ENCODE measurements at regions not wholly inside any gene's neighbourhood (a gene's known extent, or its start where the extent isn't known, plus 50 kb on each side); places are given as distances from the start of the nearest gene placed in this dataset.

DNA sequence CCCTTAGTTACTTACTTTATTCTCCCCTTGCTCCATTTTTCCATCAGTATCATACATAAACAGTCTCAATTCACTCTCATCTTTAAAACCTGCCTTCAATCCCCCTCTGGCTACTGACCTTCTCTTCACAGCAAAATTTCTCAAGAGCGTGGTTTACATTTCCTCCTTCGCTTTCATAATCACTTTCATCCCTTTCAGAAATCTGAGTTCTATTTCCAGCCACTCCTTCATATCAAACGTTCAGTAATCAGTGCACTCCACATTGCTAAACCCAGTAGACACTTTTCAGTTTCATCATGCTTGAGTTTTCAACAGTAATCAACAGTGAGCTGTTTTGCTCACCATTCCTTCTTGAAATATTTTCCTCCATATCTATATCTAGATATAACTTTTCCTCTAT, 176.7 kb upstream of the HSF2 start:
- H3K36me3 ChIP-seq (ENCODE audit: insufficient read depth), result no peaks in the 10 kb centered on the region
- no peaks in the 10 kb centered on the region for H3K79me2 ChIP-seq (ENCODE audit: insufficient read depth, low read depth)
- TF ChIP-seq, protein P1, sequence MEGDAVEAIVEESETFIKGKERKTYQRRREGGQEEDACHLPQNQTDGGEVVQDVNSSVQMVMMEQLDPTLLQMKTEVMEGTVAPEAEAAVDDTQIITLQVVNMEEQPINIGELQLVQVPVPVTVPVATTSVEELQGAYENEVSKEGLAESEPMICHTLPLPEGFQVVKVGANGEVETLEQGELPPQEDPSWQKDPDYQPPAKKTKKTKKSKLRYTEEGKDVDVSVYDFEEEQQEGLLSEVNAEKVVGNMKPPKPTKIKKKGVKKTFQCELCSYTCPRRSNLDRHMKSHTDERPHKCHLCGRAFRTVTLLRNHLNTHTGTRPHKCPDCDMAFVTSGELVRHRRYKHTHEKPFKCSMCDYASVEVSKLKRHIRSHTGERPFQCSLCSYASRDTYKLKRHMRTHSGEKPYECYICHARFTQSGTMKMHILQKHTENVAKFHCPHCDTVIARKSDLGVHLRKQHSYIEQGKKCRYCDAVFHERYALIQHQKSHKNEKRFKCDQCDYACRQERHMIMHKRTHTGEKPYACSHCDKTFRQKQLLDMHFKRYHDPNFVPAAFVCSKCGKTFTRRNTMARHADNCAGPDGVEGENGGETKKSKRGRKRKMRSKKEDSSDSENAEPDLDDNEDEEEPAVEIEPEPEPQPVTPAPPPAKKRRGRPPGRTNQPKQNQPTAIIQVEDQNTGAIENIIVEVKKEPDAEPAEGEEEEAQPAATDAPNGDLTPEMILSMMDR (conservative IDR thresholded peaks at IDR 0.05; ENCODE audit: low read depth, low read length), result no peak
- no peaks in the 10 kb centered on the region for H4K20me1 ChIP-seq (ENCODE audit: insufficient read depth)
- no peak overlapping the region for H3K9ac ChIP-seq
- no peak overlapping the region for H3K27ac ChIP-seq
- no peaks in the 10 kb centered on the region for H3K4me1 ChIP-seq (ENCODE audit: low read depth, poor library complexity, severe bottlenecking)
- no peaks in the 10 kb centered on the region for H3K27me3 ChIP-seq (ENCODE audit: insufficient read depth, low read depth)
- H2AFZ ChIP-seq (ENCODE audit: low read depth), result no peak overlapping the region
- no peak overlapping the region for H3K4me3 ChIP-seq (IDR thresholded peaks at IDR 0.05; ENCODE audit: insufficient read depth, low read depth, low read length)
- no peak overlapping the region for H3K4me2 ChIP-seq

DNA sequence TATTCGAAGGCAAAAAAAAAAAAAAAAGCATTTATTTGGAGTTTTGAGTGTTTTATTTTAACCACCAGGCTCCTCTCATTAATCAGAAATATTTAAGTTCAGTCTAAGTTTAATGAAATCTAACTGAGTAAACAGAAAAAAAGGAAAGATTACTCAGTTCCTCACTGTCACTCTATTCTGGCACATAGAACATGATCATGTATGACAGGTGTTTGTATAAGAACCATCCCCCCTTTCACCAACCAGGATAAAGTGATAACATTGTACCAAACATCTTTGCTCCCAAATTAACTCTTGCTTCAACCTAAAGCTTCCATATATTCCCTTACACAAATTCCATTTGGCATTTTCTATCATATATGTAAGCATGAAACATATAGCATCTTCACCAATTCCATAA, 176.2 kb upstream of the HSF2 start:
- H3K4me2 ChIP-seq, result no peak overlapping the region
- no peaks in the 10 kb centered on the region for H3K79me2 ChIP-seq (ENCODE audit: insufficient read depth, low read depth)
- H3K4me3 ChIP-seq (IDR thresholded peaks at IDR 0.05; ENCODE audit: insufficient read depth, low read depth, low read length), result no peak overlapping the region
- H4K20me1 ChIP-seq (ENCODE audit: insufficient read depth), result no peaks in the 10 kb centered on the region
- TF ChIP-seq, protein P1 (conservative IDR thresholded peaks at IDR 0.05; ENCODE audit: low read depth, low read length), result no peak
- no peak overlapping the region for H3K27ac ChIP-seq
- no peak overlapping the region for H2AFZ ChIP-seq (ENCODE audit: low read depth)
- H3K9ac ChIP-seq, result no peak overlapping the region
- no peaks in the 10 kb centered on the region for H3K36me3 ChIP-seq (ENCODE audit: insufficient read depth)
- H3K4me1 ChIP-seq (ENCODE audit: low read depth, poor library complexity, severe bottlenecking), result no peaks in the 10 kb centered on the region
- H3K27me3 ChIP-seq (ENCODE audit: insufficient read depth, low read depth), result no peaks in the 10 kb centered on the region

DNA sequence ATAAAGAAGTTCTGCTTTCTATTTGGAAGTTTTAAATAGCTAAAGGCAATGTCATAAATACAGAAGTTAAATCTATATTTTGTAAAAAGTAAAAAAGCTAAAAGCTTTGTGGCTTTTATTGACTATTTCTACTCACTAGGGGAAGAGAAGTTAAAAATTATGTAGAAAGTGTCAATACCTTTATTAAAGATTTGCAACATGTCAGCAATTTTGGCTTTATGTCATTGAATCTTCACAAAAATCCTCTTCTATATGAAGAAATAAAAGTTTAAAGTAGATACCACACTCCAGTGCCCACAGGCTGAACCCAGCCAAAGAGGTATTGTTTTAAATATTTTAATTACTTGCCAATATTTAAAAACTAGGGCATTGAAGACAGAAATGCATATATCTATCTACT, 160.6 kb upstream of the HSF2 start:
- no peaks in the 10 kb centered on the region for H3K27me3 ChIP-seq (ENCODE audit: insufficient read depth, low read depth)
- TF ChIP-seq, protein P1 (conservative IDR thresholded peaks at IDR 0.05; ENCODE audit: low read depth, low read length), result no peak

DNA sequence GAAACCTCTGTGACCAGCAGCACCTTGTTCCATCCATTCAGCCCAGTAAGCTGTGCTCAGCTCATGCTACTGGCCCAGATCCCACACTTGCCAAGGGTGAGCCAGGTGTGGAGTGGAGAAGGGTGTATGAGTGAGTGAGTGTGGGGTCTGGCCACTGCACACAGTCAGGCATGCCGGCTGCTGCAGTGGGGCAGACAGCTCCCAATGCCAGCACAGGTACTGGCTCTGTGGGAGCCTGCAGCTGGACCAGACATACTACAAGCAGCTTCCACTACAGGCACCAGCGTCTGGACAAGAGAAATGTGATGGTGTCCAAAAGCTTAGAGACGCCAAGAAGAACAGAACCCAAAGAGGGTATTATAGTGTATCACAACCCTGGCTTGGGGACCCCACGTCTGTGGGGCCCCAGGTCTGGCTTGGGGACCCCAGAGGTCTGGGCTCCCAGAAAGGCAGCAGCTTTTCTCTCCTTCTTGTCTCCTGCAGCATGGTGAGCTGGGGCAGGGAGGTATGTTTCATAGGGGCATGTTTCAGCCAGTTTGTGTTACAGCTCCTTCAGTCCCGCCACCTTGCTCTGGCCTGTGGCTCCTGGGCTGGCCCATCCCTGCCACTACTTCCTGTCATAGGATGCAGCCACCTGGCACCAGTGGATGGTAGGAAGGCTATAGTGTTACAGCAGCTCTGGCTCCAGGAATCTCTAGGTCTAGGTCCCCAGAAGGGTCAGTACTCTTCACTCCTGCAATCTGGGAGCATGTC, 152.4 kb upstream of the HSF2 start:
- H2AFZ ChIP-seq (ENCODE audit: low read depth), result no peak overlapping the region
- TF ChIP-seq, protein P1 (conservative IDR thresholded peaks at IDR 0.05; ENCODE audit: low read depth, low read length), result no peak
- H3K4me2 ChIP-seq, result no peak overlapping the region
- H3K4me3 ChIP-seq (IDR thresholded peaks at IDR 0.05; ENCODE audit: insufficient read depth, low read depth, low read length), result no peak overlapping the region
- no peaks in the 10 kb centered on the region for H4K20me1 ChIP-seq (ENCODE audit: insufficient read depth)
- no peaks in the 10 kb centered on the region for H3K36me3 ChIP-seq (ENCODE audit: insufficient read depth)
- H3K27me3 ChIP-seq (ENCODE audit: insufficient read depth, low read depth), result no peaks in the 10 kb centered on the region
- H3K9ac ChIP-seq, result no peak overlapping the region
- no peak overlapping the region for H3K27ac ChIP-seq
- no peaks in the 10 kb centered on the region for H3K79me2 ChIP-seq (ENCODE audit: insufficient read depth, low read depth)
- no peaks in the 10 kb centered on the region for H3K4me1 ChIP-seq (ENCODE audit: low read depth, poor library complexity, severe bottlenecking)

More for the DNA sequence above, 160.6 kb upstream of the HSF2 start:
- Histone ChIP-seq H3K9ac (no peak overlapping the region), H3K4me2 (no peak overlapping the region), H3K4me3 (IDR thresholded peaks at IDR 0.05; ENCODE audit: insufficient read depth, low read depth, low read length) (no peak overlapping the region), H3K36me3 (ENCODE audit: insufficient read depth) (no peaks in the 10 kb centered on the region), H3K27ac (no peak overlapping the region), H4K20me1 (ENCODE audit: insufficient read depth) (no peaks in the 10 kb centered on the region), H3K4me1 (ENCODE audit: low read depth, poor library complexity, severe bottlenecking) (no peaks in the 10 kb centered on the region), H2AFZ (ENCODE audit: low read depth) (no peak overlapping the region), H3K79me2 (ENCODE audit: insufficient read depth, low read depth) (no peaks in the 10 kb centered on the region)
